GM12875 (cell line): ENCODE measurements at regions not wholly inside any gene's neighbourhood (a gene's known extent, or its start where the extent isn't known, plus 50 kb on each side); places are given as distances from the start of the nearest gene placed in this dataset.

ENCODE experiments used
- H3K4me3 ChIP-seq: one replicate; pipeline ENCODE4 v1.5.1; 2011; ENCODE audit warnings: low read depth, low read length, control low read depth
- CTCF ChIP-seq: IDR thresholded peaks from 2 replicates; pipeline ENCODE4 v1.5.1; 2011; ENCODE audit warnings: low read depth, mild to moderate bottlenecking, control low read depth, inconsistent platforms, low read length, moderate library complexity, borderline replicate concordance; ENCODE audit not compliant: insufficient read depth

GRCh38 chr1:106439475-106439874 lies 617.0 kb upstream of the PRMT6 start:
- no peak overlapping the region for H3K4me3 ChIP-seq
- TF ChIP-seq CTCF, result no peak

GRCh38 chr1:106447466-106447865 lies 609.0 kb upstream of the PRMT6 start:
- H3K4me3 ChIP-seq, result no peak overlapping the region
- TF ChIP-seq CTCF, result no peak

- no peak for TF ChIP-seq CTCF
- no peak overlapping the region for H3K4me3 ChIP-seq
Measured at GRCh38 chr1:106456832-106457231, 599.6 kb upstream of the PRMT6 start.

- no peak for TF ChIP-seq CTCF
- H3K4me3 ChIP-seq, result no peak overlapping the region
Measured at GRCh38 chr1:106457368-106457767, 599.1 kb upstream of the PRMT6 start.

GRCh38 chr1:106458866-106459265 lies 597.6 kb upstream of the PRMT6 start:
- H3K4me3 ChIP-seq, result no peak overlapping the region
- TF ChIP-seq CTCF, result no peak

- no peak overlapping the region for H3K4me3 ChIP-seq
- TF ChIP-seq CTCF, result no peak
Measured at GRCh38 chr1:106459418-106459817, 597.1 kb upstream of the PRMT6 start.

GRCh38 chr1:106465666-106466065 lies 590.8 kb upstream of the PRMT6 start:
- H3K4me3 ChIP-seq, result no peak overlapping the region
- TF ChIP-seq CTCF, result no peak
